Panc1 (cell line): ENCODE measurements at regions not wholly inside any gene's neighbourhood (a gene's known extent, or its start where the extent isn't known, plus 50 kb on each side); places are given as distances from the start of the nearest gene placed in this dataset.

Experiments used
- POLR2AphosphoS5 ChIP-seq: IDR thresholded peaks from 2 replicates; pipeline ENCODE4 v1.6.1; 2012; ENCODE audit warnings: mild to moderate bottlenecking, low read depth, low read length, moderate library complexity
- SIN3A ChIP-seq: IDR thresholded peaks from 2 replicates; pipeline ENCODE4 v1.6.1; 2012; ENCODE audit warnings: low read depth, mild to moderate bottlenecking, low read length, moderate library complexity, borderline replicate concordance; ENCODE audit not compliant: insufficient read depth
- TCF7L2 ChIP-seq: IDR thresholded peaks from 2 replicates; pipeline ENCODE4 v1.6.1; 2011; ENCODE audit warnings: mild to moderate bottlenecking, low read depth, low read length, inconsistent platforms
- TF ChIP-seq, protein P1 (sequence below): fragments of 450-650 bp; IDR thresholded peaks from 2 replicates; pipeline ENCODE4 v1.5.1; 2017; ENCODE audit warnings: mild to moderate bottlenecking

- TF ChIP-seq, protein P1, sequence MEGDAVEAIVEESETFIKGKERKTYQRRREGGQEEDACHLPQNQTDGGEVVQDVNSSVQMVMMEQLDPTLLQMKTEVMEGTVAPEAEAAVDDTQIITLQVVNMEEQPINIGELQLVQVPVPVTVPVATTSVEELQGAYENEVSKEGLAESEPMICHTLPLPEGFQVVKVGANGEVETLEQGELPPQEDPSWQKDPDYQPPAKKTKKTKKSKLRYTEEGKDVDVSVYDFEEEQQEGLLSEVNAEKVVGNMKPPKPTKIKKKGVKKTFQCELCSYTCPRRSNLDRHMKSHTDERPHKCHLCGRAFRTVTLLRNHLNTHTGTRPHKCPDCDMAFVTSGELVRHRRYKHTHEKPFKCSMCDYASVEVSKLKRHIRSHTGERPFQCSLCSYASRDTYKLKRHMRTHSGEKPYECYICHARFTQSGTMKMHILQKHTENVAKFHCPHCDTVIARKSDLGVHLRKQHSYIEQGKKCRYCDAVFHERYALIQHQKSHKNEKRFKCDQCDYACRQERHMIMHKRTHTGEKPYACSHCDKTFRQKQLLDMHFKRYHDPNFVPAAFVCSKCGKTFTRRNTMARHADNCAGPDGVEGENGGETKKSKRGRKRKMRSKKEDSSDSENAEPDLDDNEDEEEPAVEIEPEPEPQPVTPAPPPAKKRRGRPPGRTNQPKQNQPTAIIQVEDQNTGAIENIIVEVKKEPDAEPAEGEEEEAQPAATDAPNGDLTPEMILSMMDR, result no peak
- TF ChIP-seq TCF7L2, result no peak
- TF ChIP-seq SIN3A, result no peak
- no peak for TF ChIP-seq POLR2AphosphoS5
These were observed 508.9 kb upstream of the ADGRB3 start for GRCh38 chr6:68126089-68126749.
